GM18873 (cell line): ENCODE measurements at regions not wholly inside any gene's neighbourhood (a gene's known extent, or its start where the extent isn't known, plus 50 kb on each side); places are given as distances from the start of the nearest gene placed in this dataset.

ENCODE experiments used
- ATAC-seq: cut with Tn5 transposase; IDR thresholded peaks from one replicate; pipeline ENCODE4 v1.9.1; 2021; ENCODE audit warnings: mild to moderate bottlenecking, moderate library complexity, moderate number of reproducible peaks; ENCODE audit not compliant: unreplicated experiment, low FRiP score

DNA sequence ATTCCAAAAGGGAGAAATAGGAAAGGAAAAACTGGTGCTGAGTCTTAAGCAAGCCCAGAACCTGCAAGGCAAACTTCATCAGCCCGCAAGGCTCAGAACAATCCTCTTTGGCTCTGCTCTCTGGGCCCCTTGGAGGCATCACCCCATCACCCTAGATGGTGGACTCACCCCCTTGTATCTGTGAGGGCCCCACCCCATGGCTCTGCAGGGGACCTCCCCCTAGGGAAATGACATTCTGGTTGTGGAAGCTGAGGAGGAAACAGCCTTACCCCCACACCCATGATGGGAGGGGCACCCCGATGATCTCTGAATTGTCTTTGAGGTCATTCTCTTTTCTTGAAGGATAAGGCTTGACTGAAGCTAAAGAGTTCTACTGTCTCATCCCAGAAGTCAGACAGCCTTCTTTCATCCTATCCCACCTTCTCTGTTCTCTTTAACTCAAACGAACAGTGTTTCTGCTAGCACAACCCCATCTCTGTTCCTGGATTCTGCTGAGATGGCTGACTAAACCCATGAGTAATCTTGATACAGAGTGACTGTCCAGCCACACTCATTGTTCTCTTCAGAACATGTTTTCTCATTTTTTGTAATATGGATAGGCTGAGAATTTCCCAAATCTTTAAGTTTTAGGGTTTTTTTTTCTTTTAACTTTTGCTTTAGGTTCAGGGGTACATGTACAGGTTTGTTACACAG lies 492.1 kb upstream of the MYT1L start:
- no peak for ATAC-seq

DNA sequence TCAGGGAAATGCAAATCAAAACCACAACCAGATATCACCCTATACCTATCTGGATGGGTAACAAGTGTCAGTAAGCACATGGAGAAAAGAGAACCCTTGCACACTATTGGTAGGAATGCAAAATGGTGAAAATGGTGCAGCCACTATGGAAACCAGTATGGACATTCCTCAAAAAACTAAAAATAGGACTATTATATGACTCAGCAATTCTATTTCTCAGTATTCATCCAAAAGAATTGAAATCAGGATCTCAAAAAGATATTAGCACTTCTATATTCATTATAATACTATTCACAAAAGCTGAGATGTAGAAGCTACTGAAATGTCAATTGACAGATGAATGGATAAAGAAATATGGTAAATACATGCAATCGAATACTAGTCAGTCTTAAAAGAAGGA lies 491.1 kb upstream of the MYT1L start:
- ATAC-seq, result no peak

DNA sequence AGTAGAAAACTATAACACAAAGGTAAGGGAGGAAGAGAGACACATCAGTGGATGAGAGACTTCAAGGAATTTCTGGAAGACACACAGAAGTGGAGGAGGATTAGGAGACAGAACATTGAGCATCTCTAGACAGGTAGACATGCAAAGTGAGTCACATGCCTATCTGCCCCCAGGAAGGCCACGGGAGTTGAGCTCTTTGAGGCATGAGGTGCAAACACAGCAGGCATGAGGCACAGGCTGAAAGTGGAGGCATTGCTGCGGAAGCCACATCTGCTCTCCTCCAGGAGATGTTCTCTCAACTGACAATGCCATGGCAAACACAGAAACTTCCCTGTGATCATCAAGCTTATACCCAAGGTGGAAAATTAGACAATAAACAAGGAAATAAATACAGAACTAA lies 481.6 kb upstream of the MYT1L start:
- ATAC-seq, result no peak

DNA sequence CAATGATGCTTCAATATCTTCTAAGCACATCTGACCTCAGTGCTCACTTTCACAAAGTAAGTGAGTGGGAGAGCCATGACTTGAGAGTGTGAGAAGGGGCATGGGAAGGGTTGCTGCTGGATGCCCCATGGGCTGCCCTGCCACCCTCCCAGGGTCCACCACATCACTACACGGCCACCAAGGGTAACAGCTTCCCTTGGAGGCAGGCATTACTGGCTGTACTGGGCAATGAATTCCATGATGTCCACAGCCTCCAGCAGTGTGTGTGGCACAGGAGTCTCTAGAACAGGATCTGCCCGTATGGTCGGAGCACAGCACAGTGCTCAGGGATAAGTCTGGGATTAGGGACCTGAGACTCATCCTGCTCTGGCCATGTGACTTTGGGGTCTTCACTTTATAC lies 481.0 kb upstream of the MYT1L start:
- ATAC-seq, result no peak

DNA sequence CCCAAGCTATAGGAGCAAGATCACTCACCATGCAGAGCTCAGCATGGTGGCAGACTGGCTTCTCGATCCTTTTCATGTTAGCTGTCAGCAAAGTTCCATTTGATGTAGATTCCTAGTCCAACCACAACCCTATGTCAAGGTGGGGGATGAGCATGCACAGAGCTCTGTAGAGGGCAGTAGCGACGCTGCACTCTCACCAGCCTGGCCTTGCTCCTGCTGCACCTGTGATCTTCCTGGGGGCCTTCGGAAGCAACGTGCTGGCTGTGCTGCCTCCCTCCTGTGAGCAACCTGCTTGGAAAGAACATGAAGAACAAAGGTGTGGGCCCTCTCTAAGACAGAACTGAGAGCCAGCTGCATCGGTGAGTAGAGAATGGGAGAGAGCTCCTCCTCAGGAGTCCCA lies 479.4 kb upstream of the MYT1L start:
- no peak for ATAC-seq

DNA sequence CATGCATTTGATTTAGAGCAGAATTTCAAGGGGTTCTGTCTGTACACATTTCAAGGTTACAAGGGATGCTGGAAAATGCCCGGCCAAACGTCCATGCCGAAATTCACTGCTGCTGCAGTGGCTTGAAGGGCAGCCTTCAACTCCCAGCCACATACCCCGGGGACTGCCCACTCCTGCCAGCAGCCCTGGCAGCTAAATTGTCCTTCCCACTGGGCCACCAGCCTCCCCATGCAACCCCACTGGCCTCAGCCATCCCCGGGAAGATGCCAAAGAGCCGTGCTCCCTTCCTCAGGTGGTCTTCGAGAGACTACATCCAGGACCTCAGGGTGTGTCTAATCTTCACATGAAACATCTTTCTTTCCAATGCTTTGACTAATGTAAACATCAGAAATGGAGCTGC lies 478.7 kb upstream of the MYT1L start:
- ATAC-seq, result no peak

DNA sequence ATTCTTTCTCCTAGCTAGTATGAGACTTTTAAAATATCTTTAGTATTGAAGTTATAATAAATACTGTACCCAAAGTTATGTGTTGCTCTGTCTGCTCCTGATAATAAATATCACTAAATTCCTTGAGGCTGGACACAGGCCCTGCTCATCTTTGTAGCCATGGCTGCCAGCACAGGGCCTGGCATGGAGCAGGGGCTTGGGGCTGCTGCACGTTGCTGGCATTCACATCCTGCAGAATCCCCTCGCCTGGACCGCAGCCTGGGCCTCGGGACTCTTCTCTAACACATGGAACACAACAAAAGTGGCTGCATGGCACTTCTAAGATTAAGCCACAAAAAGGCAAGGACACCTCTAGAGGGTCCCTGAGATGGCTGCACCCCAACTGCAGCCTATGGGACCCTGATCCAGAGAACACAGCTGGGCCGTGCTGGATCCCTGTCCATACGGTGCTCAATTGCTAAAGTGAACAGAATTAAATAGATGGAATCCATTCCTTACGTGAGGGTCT lies 477.5 kb upstream of the MYT1L start:
- ATAC-seq, result no peak

DNA sequence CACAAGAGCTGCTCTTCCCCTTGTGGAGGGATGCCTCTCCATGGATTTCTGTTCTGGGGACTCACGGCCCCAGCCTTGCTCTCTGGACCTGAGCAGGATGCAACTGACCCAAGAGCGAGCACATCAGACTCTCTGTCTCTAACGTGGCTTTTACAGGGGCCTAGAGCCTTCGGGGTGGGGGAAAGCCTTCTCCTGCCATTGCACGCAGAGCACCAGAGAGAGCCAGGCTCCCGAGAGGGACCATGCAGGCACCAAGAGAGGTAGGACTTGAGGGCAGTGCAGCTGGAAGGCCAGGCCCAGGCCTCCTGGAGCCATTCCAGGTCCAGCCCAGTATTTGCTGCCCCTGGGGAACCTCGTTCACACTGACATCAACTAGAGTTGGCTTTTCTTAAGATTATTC lies 475.6 kb upstream of the MYT1L start:
- no peak for ATAC-seq

DNA sequence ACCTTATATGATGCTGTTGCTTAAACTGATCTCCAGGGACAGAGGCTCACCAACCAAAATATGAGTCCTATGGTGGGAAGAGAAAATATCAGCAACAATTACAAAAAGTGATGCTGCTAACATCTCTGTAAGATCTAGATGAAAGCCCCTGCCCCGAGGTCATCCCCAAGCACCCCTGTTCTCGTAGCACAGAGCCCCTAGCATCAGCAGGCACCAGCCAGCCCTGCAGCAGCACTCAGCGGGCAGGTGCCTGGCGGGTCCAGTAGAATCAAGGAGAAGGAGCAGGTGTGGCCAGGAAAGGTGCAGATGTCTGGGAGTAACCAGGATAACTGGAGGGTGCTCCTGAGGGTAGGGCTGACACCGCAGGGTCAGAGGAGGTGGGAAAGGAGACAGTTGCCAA lies 474.2 kb upstream of the MYT1L start:
- ATAC-seq, result no peak

DNA sequence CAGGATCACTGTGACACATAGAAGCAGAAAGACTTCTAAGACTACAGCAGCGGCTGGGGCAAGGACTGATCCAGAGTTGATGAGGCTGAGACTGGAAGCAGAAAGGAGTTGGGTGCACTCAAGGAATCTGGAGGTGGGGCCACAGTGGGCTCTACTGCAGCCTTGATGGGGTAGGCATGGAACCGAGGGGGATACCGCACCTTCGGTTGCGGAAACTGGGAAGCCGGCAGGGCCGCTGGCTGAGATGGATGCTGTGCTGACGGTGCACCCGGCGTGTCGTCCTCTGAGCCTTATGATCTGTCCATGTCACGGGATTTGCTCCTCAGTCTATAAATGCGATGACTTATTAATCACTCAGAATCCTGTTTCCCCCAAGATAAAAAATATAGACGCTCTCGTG lies 473.5 kb upstream of the MYT1L start:
- ATAC-seq, result no peak

DNA sequence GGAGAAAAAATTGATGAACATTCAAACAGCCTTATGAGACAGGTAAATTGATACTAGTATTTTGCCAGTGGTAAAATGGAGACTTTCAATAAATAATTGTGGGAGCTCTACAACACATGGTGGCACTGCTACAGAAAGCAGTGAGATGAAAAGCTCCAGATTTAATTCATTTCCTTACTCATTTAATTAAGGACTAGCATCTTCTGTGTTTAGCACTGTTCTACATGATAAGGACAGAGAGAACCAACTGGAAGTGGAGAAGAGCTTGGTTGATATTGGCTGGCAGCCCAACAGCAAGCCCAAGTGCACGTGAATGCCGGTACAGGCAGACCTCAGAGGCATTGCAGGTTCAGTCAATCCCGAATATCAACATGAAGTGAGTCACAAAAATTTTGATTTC lies 470.4 kb upstream of the MYT1L start:
- ATAC-seq, result no peak

DNA sequence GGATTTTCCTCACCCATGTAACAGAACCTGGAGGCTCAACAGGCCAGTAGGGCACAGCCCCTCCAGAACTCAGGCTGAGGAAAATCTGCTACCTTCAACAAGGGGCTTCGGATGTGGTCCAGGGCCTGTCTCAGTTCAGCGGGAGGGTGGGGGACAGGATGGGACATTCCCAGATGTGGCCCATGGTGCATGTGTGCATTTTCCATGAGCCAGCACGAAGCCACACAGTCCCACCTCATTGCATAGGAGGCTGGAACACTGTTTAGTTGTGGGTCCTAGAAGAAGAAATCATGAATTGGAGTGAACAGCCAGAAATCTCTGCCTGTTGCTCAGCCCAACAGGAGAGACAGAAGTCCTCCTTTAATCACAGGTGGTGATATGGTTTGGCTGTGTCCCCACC lies 469.6 kb upstream of the MYT1L start:
- ATAC-seq, result no peak

DNA sequence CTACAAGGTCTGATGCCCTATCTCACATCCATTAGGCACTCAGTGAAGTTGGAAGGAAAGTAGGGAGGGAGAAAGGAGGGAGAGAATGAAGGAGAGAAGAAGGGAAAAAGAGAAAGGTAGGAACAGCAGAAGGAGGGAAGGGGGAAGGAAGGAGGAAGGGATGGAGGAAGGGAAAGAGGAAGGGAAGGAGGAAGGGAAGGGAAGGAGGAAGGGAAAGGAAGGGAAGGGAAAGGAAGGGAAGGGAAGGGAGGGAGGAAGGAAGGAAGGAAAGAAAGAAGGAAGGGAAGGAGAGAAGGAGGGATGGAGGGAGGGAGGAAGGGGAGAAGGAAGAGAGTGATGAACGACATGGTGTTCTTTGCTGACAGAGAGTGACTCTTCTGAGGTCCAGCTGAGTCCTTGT lies 468.9 kb upstream of the MYT1L start:
- no peak for ATAC-seq

DNA sequence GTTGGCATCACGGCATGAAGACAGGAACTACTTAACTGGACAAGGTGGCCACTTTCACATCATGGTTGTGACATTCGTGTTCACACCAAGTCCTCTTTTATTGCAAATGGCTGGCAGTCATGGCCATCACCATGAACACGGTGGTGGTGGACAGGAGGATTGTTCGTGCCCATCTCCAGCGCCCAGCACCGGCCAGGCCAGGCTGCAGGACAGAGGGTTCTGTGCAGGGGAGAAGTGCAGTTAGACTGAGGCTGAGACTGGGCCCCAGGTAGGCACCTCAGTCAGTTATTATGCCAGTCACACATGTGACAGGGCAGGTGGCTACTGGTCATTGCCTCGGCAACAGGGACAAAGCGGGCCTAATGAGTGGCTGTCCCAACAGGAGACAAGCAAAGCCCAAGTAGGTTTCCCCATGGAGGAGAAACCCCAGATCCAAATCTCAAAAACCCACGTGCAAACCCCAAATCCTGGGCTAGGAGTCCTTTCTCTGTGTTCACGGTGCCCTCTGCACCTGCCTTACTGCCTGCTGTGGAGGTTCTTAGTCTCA lies 468.1 kb upstream of the MYT1L start:
- ATAC-seq, result no peak

DNA sequence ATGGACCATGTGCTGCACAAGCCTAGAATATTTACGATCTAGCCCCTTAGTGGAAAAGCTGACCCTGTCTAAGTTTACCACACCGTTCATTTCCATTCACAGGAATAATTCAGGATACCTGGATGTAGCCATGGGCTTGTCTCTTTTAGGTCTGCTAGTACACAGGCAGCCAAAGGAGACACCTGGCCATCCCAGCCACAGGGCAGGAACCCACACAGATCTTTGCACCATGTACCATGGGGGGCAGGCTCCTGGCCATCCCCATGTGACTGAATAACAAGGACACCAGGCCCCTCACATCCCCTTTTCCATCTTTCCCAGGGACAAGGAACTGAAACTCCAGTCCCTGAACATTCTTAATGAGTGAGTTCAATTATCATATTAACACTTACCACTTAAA lies 467.3 kb upstream of the MYT1L start:
- no peak for ATAC-seq

DNA sequence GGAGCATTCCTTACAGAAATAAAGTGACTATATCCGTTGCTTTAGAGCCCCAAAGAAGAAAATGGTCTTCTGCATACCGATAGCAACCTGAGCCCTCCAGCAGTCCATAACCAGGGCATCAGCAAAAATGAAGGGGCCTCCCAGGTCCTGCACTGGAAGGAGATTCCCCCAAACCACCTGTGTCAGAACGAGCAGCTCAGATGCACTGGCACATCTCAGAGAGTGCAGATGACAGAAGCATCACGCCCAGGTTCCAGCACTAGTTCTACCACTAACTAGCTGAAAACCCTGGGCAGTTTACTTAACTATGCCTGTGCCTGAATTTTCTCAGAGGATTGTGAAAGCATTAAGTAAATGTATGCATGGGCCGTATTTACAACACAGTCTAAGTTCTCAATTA lies 466.7 kb upstream of the MYT1L start:
- ATAC-seq, result no peak

DNA sequence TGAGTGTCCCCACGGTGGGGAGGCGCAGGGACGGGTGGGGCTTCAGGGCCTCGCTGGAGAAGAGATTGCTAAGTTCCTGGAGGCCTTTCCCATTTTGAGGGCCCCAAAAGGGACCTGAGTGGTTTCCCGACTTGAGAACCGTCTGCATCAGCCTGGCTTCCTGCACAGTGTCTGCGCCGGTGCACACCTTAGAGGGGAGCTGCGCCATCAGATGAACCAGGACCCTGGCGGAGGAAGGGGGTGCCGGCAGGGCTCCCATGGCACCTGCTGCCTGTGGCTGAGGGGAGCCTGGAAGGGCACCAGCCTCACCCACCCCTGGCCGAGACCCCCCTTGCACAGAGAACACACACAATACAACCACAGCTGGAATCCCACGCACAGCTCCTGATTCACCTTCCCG lies 465.1 kb upstream of the MYT1L start:
- ATAC-seq, result no peak

DNA sequence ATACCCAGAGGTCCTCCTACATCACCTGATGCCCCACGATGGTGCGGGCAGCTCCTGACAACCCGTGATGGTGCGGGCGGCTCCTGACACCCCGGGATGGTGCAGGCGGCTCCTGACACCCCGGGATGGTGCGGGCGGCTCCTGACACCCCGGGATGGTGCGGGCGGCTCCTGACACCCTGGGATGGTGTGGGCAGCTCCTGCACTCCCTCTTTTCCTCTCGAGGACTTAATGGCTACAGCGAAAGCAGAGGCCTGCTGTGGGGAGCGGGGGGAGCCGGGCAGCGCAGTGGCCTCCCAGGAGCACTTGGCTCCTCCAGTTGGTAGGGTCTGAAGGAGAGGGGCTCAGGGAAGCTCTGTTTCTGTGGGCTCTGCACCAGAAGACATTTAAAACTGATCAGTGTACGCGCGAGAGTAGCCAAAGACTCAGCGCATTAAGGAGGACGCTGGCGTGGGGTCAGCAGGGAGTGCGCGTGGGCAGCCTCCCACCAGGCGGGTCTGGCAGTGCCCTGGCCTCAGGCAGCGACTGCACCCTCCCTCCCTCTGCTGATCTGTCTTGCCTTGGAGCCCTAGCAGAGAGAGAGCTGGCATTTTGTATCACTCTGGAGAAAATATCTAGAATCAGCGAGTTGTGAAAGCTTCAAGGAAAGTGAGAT lies 464.5 kb upstream of the MYT1L start:
- ATAC-seq, result no peak

DNA sequence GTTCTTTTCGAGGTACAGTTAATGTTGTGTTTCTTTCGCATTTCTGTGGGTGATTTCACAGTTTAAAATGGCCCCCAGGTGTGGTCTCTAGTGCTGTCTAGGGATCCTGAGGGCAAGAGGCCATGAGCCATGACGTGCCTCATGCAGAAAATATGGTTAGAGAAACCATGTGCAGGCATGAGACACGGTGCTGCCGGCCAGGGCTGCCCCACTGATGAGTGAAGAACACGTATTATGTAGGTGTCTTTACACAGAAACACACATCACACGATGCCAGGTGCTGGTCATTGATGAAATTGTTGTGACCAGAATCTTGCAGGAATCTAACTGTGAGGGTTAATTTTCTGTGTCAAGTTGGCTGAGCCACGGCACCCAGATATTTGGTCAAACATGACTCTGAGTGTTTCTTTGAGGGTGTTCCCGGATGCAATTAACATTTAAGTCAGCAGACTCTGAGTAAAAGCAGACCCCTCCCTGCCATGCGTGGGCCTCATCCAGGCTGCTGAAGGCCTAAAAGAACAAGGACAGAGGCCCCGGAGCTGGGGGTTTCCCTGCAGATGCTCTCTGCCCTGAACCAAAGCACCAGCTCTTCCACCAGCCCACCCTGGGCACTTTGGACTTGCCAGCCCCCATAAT lies 463.0 kb upstream of the MYT1L start:
- ATAC-seq, result no peak

DNA sequence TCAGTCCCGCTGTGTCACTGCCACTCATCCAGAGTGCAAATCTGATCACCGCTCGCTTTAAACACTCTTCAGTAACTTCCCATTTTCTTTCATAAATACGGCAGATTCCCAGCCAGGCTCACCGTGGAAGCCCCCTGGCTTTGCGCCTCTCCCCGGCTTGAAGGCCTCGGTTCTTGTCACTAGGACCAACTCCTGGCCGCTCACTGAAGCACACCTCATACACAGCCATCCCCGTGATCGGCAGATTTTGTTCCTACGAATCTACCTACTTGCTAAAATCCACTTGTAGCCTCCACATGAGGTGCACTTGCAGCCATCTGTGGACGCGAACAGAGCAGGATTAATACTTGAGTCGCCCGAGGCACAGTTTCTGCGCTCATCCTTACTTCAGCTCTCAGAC lies 462.4 kb upstream of the MYT1L start:
- no peak for ATAC-seq

DNA sequence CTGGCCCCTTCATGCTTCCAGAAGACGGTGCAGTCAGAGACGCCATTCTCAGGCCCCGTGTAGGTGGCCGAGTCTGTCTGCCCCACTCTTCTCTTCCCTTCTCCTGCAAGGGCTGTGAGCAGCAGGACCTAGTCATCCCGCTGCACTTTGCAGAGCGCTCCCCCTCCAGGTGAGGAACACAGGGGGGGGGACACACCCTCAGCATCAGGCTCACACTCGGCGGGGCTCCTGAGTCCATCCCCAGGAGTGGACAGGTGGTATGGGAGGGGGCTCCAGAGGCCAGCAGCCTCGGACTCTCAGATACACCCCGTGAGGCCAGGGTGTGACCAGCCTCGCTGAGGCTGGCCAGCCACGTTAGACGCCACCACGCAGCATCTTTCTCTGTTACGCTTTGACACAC lies 460.5 kb upstream of the MYT1L start:
- ATAC-seq, result no peak

DNA sequence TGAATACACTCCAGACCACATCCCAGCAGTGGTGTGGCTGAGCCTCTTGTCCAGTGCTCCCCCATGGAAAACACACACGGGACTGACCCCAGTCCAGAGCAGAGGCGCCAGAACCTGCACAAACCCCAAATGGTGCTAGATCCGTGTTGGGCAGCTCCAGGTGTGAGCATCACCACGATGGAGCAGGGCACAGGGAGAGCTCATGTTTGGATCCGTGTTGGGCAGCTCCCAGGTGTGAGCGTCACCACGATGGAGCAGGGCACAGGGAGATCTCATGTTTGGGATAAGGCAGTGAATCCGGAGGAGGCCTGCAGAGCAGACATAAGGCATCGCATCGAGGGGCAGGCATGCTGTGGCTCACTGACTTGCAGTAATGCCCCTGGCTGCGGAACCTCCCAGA lies 460.0 kb upstream of the MYT1L start:
- ATAC-seq, result no peak
